ENCODE measurements at regions not wholly inside any gene's neighbourhood (a gene's known extent, or its start where the extent isn't known, plus 50 kb on each side); places are given as distances from the start of the nearest gene placed in this dataset.
"Not testable (repeated sequence)": the region's sequence is repeated elsewhere in the genome, so short reads cannot be mapped to it uniquely, and the experiment has no call there.

- no peak overlapping the region for H2AFZ ChIP-seq (ENCODE audit: low read length)
- no peaks in the 10 kb centered on the region for H3K4me1 ChIP-seq (ENCODE audit: insufficient read depth, low read length)
- ATAC-seq (no peak), DNase-seq (no peak)
- no peaks in the 10 kb centered on the region for H3F3A ChIP-seq (ENCODE audit: low read length, unreplicated experiment)
- no peak overlapping the region for H3K4me3 ChIP-seq (ENCODE audit: low read length)
- ChIA-PET POLR2A (ENCODE audit: unreplicated experiment) (no interaction called here), CTCF (no interaction called here)
- intact Hi-C loops (cut with micrococcal nuclease), result no loop called here
- no peaks in the 10 kb centered on the region for H3K9me2 ChIP-seq (replicated peaks; ENCODE audit: low read length)
- no peak for TF ChIP-seq CTCF (conservative IDR thresholded peaks at IDR 0.05; ENCODE audit: low read depth, low read length)
- no peak for TF ChIP-seq EZH2 (IDR thresholded peaks at IDR 0.05; ENCODE audit: low read length, unreplicated experiment)
- TF ChIP-seq EZH2phosphoT487 (IDR thresholded peaks at IDR 0.05; ENCODE audit: borderline replicate concordance, low read length), result no peak
- no peaks in the 10 kb centered on the region for H3K9me3 ChIP-seq (ENCODE audit: low read length)
- no peaks in the 10 kb centered on the region for H4K20me1 ChIP-seq (ENCODE audit: low read length)
- H3K36me3 ChIP-seq (ENCODE audit: low read depth, low read length), result no peaks in the 10 kb centered on the region
- no peak overlapping the region for H3K27ac ChIP-seq (ENCODE audit: low read length)
- no peak overlapping the region for H3K4me2 ChIP-seq (ENCODE audit: low read length)
- no peak overlapping the region for H3K9ac ChIP-seq (ENCODE audit: low read length)
- no peaks in the 10 kb centered on the region for H3K27me3 ChIP-seq (ENCODE audit: low read length)
- H3K79me2 ChIP-seq (ENCODE audit: low read length), result no peaks in the 10 kb centered on the region
- no TSS peak for BruUV-seq (replicated peaks)
These were observed 114.4 kb upstream of the CES5A start for GRCh38 chr16:55989569-55989907.

- H3K79me2 ChIP-seq (ENCODE audit: low read length); intact Hi-C loops (cut with micrococcal nuclease); H4K20me1 ChIP-seq (ENCODE audit: low read length); H3K36me3 ChIP-seq (ENCODE audit: low read depth, low read length); H3K9me2 ChIP-seq (replicated peaks; ENCODE audit: low read length); H3K4me1 ChIP-seq (ENCODE audit: insufficient read depth, low read length); BruUV-seq (replicated peaks); DNase-seq; H3K27ac ChIP-seq (ENCODE audit: low read length); POLR2A ChIA-PET (ENCODE audit: unreplicated experiment); H3F3A ChIP-seq (ENCODE audit: low read length, unreplicated experiment); H3K4me3 ChIP-seq (ENCODE audit: low read length); H3K27me3 ChIP-seq (ENCODE audit: low read length); H2AFZ ChIP-seq (ENCODE audit: low read length); ATAC-seq; CTCF ChIA-PET; H3K9ac ChIP-seq (ENCODE audit: low read length); H3K4me2 ChIP-seq (ENCODE audit: low read length); H3K9me3 ChIP-seq (ENCODE audit: low read length): not testable (repeated sequence)
These were observed 113.8 kb upstream of the CES5A start for GRCh38 chr16:55988850-55989568.

GRCh38 chr16:55988013-55988412 is 112.8 kb upstream of the CES5A start:
- no peak overlapping the region for H2AFZ ChIP-seq (ENCODE audit: low read length)
- H3K4me3 ChIP-seq (ENCODE audit: low read length), result no peak overlapping the region
- no peaks in the 10 kb centered on the region for H3F3A ChIP-seq (ENCODE audit: low read length, unreplicated experiment)
- no peaks in the 10 kb centered on the region for H3K36me3 ChIP-seq (ENCODE audit: low read depth, low read length)
- POLR2A ChIA-PET (ENCODE audit: unreplicated experiment), result no interaction called here
- no peaks in the 10 kb centered on the region for H4K20me1 ChIP-seq (ENCODE audit: low read length)
- intact Hi-C loops (cut with micrococcal nuclease), result no loop called here
- CTCF ChIA-PET, result no interaction called here
- no peak for ATAC-seq
- H3K9me3 ChIP-seq (ENCODE audit: low read length), result no peaks in the 10 kb centered on the region
- BruUV-seq (replicated peaks), result no TSS peak
- DNase-seq, result no peak
- no peaks in the 10 kb centered on the region for H3K4me1 ChIP-seq (ENCODE audit: insufficient read depth, low read length)
- H3K4me2 ChIP-seq (ENCODE audit: low read length), result no peak overlapping the region
- no peaks in the 10 kb centered on the region for H3K79me2 ChIP-seq (ENCODE audit: low read length)
- H3K27me3 ChIP-seq (ENCODE audit: low read length), result no peaks in the 10 kb centered on the region
- H3K27ac ChIP-seq (ENCODE audit: low read length), result no peak overlapping the region
- no peak overlapping the region for H3K9ac ChIP-seq (ENCODE audit: low read length)
- H3K9me2 ChIP-seq (replicated peaks; ENCODE audit: low read length), result no peaks in the 10 kb centered on the region
- TF ChIP-seq CTCF (conservative IDR thresholded peaks at IDR 0.05; ENCODE audit: low read depth, low read length) (no peak), EZH2phosphoT487 (IDR thresholded peaks at IDR 0.05; ENCODE audit: borderline replicate concordance, low read length) (no peak), EZH2 (IDR thresholded peaks at IDR 0.05; ENCODE audit: low read length, unreplicated experiment) (no peak)

All from PC-3 (cell line).